ENCODE measurements at regions not wholly inside any gene's neighbourhood (a gene's known extent, or its start where the extent isn't known, plus 50 kb on each side); places are given as distances from the start of the nearest gene placed in this dataset.

DNA sequence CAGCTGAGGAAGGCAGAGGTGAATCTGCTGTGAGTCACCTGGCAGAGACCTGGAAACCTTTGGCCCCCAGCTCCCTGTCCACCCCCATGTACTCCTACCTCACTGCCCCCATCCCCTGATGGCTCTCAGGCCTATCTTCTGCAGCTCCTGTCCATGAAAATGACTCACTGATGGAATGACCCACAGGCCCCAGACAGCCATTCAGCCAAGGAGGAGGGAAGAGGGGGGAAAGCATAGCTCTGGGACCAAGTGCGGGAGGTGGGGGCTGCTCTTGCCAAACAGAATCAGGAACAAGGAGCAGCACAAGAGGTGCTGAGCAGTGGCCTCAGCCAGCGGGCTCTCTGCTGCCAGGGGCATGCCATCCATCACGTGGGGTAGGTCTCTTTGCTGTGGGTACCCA lies 111.4 kb upstream of the C1QTNF9B start:
- no peak for DNase-seq (ENCODE audit: low read depth in 2 of 2)

DNA sequence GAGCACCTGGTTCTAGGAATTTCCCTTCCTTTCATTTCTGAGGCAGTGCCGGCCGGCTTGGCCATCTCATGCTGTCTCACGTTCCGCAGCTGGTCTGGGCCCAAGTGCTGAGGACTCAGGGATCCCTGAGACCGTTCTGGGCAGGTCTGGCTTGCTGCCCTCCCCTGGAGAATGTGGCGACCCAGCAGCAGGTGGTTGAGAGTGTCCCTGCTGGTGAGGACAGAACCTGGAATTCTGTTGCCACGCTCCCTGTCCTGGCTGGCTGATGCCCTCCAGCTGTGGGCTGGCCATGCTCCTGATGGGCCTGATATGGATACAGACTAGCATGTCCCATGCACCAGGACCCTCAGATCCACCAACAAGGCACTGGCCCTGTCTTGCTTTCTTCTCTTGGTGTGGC lies 114.0 kb upstream of the C1QTNF9B start:
- no peak for DNase-seq (ENCODE audit: low read depth in 2 of 2)

DNA sequence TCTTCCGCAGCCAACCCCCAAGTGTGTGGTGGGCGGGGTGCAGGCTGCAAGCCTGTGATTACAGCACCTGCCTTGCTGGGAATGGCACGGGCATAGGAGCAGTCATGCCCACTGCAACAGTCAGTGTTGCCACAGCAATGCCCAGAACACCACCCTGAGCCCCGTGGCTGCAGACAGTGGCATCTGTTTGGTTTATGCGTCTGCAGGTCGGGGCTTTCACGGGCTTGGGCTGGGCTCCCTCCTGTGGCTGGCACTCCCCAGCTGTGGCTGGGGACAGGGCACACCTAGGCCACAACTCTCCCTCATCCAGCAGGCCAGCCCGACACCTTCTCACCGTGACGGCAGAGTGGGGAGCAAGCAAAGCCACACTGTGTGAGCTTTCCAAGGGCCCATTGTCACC lies 115.3 kb upstream of the C1QTNF9B start:
- no peak for DNase-seq (ENCODE audit: low read depth in 2 of 2)

DNA sequence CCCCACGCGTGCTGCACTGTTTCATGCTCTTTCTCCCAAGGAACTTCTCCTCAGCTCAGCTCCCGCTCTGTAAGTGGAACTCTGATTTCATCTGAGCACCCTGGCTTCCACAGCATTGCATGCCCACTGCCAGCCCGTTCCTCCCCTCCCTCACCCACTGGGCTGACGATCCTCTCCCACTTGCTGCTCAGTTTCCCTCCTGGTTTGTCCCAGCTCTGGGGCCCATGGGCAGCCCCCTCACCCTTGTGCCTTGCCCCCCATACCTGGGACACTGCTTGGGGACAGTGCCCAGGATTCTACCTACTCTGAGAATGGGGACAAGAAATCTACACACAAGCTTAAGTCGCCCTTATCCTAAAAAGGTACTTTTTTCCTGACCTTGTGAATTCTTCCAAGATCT lies 115.9 kb upstream of the C1QTNF9B start:
- DNase-seq (ENCODE audit: low read depth in 2 of 2) = no peak

DNA sequence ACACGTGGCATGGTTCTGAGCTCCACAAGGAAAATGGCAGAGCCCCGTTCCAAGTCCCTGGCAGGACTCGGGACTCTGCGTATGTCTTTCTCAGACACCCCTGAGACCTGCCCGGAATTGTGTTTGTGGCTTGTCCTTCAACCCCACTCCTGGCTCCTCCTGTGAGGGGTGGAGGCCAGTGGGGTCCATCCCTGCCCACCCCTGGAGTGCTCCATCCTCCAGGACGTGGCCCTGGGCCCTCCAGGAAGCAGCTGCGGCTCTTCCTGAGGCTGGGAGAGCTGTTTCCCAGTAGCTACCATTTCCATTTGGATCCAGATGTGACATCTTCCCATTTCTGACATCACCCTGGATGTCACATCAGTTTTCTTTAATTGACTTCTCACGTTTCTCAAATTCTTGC lies 118.7 kb upstream of the C1QTNF9B start:
- DNase-seq (ENCODE audit: low read depth in 2 of 2) = no peak

DNA sequence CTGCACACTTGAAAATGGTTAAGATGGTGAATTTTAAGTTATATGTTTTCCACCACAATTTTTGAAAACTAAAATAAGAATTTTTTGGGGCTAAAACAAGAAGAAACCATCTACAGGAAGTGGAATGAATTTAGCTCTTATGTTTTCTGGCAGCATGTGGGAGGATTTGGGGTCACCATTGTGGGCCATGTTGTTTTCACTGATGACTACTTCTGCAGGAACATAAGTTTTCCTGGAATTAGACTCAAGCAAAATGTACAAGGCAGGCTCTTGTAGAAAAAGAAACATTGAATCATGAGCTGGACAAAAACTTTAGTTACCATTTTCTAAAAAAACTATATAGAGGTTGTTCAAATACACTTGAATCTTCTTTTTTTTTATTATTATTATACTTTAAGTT lies 125.3 kb upstream of the C1QTNF9B start:
- DNase-seq (ENCODE audit: low read depth in 2 of 2) = no peak

DNA sequence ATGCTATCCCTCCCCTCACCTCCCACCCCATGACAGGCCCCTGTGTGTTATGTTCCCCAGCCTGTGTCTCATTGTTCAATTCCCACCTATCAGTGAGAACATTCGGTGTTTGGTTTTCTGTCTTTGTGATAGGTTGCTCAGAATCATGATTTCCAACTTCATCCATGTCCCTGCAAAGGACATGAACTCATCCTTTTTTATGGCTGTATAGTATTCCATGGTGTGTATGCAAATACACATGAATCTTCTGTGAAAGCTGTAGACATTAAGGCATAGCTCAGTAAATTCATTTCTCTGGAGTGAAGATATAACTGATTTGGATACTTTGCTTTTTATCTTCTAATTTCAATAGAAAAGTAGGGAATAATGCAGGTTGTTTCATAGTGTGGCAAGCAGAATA lies 125.8 kb upstream of the C1QTNF9B start:
- DNase-seq (ENCODE audit: low read depth in 2 of 2) = no peak

DNA sequence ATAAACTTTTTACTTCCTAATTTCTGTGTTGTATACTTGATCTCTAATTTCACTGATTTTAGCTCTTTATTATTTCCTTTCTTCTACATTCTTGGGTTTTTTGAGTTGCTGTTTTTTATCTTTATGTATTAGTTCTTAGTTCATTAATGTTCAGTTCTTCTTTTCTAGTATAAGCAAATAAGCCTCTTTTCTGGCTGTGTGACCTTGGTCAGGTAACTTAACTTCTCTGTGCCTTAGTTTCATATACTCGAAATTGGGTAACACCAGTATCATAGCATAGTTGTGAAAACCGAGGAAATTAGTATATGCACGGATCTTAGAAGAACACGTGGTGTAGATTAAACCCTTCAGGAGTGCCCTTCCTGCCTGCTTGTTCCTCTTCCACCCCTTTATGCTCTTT lies 130.2 kb upstream of the C1QTNF9B start:
- no peak for DNase-seq (ENCODE audit: low read depth in 2 of 2)

DNA sequence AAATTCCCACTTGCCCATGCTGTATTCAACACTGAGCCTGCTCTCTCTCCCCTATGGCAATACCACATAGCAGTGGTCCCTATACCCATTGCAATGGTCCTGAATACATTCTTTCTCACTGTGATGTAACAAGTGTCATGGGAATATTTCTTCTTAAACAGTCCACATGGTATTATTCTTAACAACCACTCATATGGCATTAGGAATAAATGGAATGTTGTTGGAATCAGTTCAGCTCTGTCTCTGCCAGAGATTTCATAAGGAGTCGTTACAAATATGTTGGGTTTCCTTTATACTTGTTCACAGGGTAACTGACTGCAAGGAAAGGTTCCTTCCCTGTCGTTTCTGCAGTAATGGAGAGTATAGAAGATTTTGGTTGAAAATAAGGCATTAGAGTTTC lies 128.3 kb upstream of the SPATA13 start:
- DNase-seq (ENCODE audit: low read depth in 2 of 2) = no peak

DNA sequence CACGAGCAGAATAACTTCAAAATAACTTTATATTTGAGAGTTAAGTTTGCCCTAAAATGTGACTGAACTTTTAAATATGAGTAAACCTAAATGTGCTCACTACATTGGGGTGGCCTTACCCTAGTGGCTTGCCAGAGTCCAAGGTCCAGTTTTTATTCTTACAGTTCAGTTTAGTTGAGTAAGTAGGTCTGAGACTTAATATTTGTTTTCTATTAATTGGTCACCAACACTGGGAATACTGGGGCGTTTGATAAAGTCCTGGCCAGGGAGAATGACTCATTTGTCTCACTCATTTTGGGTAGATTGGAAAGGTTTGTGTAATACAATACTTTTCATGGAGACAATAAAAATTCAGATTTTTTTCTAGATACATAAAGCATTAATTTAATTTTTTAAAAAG lies 127.8 kb upstream of the SPATA13 start:
- no peak for DNase-seq (ENCODE audit: low read depth in 2 of 2)

DNA sequence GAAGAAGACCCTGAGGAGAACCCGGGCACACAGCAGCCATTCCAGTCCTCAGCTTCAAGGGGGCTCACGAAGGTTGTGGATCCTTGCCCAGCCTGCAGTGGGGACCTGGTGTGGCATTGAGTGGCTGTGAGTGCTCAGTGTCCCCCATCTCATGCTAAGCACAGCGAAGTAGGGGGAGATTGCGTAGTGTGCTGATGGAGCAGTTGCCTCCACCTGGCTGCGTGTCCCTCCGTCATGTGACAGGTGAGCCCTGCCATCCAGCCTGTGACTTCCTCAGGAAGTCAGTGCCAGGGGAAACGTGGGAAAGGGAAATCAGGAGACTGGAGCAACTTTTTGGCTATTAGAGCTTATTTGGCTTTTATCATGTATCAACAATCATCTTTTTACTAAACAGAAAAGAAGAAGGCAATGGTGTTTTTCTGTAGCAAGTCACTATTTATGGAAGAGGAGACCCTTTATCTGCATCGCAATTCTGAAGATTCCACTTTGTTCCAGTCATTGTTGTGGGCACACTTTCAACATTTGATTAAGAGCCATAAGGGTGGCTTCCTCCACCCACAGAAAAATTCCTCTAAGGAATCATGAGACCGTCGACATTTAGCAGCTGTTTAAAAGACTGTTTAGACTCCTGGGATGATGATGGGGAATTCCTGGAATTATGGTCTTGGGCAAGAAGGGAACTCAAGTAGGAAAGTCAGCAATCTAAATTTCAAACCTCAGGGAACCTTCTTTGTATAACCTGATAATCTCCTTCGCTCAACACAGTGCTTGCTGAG lies 126.8 kb upstream of the SPATA13 start:
- DNase-seq (ENCODE audit: low read depth in 2 of 2) = no peak

DNA sequence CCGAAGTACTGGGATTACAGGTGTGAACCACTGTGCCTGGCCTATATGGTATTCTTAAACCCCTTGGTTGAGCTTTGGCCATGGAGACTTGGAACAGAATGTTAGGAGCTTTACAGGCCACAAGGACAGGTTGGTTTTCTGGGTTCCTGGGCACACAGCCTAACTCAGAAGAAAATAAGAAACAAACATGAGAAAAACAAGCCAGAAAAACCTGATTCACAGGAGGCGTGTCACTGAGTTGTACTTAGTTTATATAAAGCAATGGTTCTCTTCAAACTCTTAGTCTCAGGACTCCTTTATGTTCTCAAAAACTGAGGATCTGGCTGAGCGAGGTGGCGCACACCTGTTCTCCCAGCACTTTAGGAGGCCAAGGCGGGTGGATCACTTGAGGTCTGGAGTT lies 125.1 kb upstream of the SPATA13 start:
- DNase-seq (ENCODE audit: low read depth in 2 of 2) = no peak

DNA sequence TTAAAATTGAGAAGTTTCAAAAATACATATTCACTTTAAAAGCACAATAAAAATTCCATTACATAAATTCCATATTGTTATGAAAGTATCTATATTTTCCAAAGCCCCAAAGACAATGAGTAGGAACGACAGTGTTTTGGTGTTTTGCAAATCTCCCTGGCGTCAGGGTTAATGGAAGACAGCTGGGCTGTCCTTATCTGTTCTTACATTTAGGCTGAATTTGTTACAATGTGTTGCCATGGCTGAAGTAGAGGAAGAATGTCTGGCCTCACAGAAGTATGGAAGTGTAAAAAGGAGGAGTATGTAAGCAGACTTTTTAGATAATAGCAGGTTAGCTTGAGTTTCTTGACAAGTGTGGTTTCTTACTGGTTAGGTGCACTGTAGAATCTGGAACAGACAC lies 124.4 kb upstream of the SPATA13 start:
- no peak for DNase-seq (ENCODE audit: low read depth in 2 of 2)

DNA sequence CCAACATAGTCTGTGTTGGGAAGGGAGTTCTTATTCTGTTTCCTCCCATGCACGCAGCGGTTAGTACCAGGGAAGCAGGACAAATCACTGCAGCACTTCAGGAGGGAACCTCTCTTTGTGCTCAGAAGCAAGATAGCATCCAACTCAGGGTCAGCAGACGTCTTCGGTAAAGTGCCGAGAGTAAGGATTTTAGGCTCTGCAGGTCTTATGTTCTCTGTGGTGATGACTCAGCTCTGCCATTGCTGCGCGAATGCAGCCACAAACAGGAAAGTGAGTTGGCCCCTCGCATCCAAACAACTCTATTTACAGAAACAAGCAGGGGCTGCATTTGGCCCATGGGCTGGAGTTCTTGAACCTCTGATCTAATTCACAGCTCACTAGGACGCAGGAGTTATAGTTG lies 122.1 kb upstream of the SPATA13 start:
- no peak for DNase-seq (ENCODE audit: low read depth in 2 of 2)

DNA sequence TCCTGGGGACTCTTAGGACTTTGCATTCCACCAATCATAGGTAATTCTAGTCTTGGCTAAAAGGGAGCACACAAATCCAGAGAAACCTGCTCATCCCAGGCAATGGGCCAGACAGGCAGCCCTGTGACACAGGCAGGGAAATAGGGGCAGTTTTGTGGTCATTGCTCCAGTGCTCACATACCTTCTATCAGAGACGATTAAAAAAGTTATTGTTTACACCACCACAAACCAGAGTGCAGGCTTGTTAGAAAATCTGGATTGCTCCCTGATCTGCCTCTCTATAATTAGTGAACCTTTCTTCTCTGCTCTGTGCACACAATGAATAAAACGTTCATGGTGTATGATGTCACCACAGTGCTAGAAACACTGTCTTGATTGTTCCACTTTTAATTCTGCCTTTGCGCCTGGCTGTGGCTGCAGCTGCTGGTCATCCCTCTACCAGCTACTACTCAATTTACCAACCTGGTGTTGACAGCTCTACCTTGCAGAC lies 121.6 kb upstream of the SPATA13 start:
- DNase-seq (ENCODE audit: low read depth in 2 of 2) = no peak

DNA sequence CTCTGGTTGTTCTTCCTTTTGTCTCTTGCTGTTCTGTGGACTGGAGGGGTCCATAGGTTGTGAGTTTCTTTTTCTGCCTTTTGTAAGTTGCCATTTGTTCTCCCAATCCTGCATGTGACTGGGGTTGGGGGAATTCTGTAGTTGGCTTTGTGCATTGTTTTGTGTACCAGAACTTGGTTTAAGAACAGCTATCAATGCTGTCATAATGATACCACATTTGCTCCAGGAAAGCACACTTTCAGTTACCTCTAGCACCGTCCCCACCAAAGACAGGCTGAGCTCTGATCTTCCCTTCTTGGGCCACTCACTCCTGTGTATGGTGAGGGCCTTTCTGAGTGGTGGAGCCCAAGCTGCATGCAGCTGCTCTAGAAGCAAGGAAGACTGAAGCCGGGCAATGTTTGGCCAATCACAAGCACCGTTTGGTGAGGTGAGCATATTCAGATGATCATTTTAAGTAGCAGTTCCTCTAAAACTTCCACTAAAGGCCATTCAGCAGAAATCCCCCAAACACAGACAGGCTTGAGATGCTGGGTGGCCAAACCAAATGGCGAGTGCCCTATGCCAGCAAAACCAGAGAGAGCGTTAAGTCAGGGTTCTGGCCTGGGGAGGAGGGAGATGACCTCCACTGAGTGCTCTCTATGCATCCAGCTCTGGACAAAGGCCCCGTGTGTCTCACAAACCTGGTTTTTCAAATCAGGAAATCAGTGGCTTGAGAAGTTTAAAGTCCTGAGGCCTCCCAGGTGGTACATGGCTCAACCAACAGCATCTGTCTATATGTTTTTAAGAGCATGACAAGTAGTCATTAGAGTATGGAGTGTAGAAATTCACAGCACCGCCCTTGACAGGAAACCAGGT lies 120.7 kb upstream of the SPATA13 start:
- DNase-seq (ENCODE audit: low read depth in 2 of 2) = no peak

DNA sequence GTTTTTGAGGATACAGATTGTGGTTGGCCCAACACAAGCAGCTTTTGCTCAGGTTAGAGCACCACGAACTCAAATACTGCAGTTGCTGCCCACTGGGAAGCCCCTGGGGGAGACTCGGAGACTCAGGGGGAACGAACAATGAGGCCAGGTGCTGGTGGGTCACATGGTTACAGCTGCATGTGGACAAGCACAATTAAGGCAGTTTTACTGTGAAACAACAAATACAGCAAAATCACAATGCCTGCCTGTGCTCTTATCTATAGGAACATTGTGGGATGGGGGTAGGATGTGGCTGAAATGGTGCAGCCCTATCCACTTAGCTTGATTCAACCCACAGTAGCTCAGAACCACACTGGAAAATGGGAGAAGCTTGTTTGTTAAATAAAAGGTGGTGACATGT lies 119.7 kb upstream of the SPATA13 start:
- DNase-seq (ENCODE audit: low read depth in 2 of 2) = no peak

DNA sequence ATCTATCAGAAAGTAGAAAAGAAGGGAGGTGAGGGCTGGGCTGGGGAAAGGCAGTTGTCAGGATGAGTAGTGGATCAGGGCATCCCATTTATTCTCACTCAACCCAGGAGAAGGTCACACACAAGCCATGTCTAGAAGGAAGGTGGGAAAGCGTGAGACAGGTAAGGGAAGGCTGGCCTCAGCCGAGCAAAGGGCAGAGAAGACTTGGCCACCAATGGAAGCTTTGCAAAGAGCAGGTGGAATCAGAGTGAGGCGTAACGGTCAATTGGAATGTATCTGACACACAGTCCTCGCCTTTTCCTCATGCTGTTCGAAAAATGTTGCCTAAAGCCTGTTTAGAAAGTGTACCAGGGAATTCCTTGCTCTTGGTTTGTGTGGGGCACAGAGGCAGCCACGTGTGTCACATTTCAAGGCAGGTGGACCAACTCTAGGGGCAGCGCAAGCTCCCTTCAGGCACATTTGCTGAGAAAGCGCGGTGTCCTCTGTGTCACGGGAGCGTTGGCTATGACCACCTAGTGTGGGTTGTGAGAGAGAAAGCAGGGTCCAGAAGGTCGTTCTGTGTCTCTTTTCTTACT lies 118.8 kb upstream of the SPATA13 start:
- DNase-seq (ENCODE audit: low read depth in 2 of 2) = no peak

DNA sequence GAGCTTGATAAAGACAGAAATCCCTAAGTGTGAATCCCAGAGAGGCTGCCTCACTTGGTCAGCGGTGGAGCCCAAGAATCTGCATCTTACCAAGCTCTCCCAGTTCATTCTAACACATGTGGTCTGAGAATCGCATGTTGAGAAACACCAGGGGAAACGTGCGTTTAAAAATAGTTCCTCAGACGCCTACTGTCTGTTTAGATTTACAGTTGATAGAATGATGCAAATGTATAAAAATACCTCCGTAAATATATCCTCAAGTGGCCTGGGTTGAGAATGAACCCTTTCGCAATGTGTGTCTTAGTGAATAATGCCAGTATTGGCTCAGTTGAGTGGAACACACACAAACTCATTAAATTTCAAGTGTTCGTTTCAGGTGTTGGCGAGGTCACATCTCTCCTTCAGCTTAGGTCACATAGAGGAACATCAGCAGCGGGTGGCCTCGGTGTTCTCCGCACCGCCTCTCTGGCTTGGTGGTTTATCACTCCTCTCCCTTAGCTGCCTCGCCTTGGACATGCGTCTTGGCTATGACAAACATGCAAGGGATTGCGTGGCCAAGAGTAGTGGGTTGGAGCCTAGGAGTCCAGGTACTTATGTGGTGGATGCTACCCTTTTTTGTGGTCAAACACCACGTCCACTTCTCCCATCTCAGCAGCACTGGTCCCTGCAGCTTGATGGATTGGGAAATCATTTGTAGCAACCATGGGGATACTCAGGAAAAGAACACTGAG lies 117.6 kb upstream of the SPATA13 start:
- no peak for DNase-seq (ENCODE audit: low read depth in 2 of 2)

DNA sequence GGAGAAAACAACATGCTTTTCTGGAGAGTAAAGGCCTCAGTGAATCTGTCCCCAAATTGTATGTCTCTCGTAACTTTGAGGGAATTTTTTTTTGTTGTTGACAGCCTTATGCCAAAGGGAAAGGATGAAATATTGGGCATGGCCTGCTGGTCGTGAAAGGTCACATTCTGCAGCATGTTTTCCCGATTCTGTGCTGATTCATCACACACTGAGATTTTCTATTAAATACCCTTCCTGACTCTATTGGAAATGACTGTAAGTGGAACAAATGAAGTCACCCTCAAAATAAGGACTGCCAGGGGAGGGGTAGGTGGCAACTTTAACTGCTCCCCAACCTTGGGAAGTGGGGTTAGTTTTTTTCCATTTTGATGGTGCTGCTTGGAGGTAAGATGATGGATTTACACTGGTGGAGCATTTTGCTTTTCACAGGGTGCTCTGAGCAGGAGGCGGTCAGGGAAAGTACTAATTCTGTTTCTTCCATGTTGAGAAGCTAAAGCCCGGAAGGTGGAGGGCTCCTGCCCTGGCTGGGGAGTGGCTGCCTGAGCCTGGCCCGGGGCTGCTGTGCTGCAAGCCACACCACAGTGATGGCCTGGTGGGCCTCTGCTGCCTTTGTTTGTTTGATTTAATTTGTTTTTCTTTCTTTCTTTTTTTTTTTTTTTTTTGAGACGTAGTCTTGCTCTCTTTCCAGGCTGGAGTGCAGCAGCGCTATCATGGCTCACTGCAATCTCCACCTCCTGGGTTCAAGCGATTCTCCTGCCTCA lies 116.8 kb upstream of the SPATA13 start:
- DNase-seq (ENCODE audit: low read depth in 2 of 2) = no peak

DNA sequence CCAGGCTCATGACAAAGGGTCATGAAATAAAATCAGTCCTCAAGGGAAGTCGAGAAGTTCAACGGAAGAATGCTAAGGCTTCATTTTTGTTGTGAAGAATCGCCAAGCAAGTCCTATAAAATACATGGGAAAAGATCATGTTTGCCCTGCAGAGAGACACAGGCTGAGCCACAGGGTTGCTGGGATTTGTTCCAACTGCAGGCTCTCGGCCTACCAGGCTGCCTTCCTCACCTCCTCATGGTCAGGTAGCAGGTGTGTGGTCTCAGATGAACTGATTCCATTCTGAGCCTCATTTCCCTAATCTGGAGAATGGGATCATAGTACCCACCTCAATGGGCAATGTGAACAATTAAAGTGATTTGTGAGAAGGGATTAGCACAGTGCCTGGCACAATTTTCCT lies 114.9 kb upstream of the SPATA13 start:
- no peak for DNase-seq (ENCODE audit: low read depth in 2 of 2)

All from stimulated activated CD8-positive, alpha-beta memory T cell treated with anti-CD3 and anti-CD28 coated beads, Interleukin-15, amount 100 ng/mL, for 48 hours (primary cell).